A549 (cell line): ENCODE measurements at regions not wholly inside any gene's neighbourhood (a gene's known extent, or its start where the extent isn't known, plus 50 kb on each side); places are given as distances from the start of the nearest gene placed in this dataset.

Experiments
- CHD2 ChIP-seq: fragments of 150-350 bp; IDR thresholded peaks from 2 replicates; pipeline ENCODE4 v1.6.1; 2014; ENCODE audit warnings: low read length; ENCODE audit not compliant: partially characterized antibody
- NPAS2 ChIP-seq: fragments of 250-450 bp; sonication (Bioruptor Pico); IDR thresholded peaks from 2 replicates; pipeline ENCODE4 v1.8.0; 2022; ENCODE audit warnings: mild to moderate bottlenecking, moderate library complexity, borderline replicate concordance
- POLR2A ChIP-seq: IDR thresholded peaks from 2 replicates; pipeline ENCODE4 v1.6.1; 2012; ENCODE audit warnings: mild to moderate bottlenecking, low read length
- SMC3 ChIP-seq: fragments of >200 bp; sonication (Bioruptor Twin); formaldehyde crosslinking; IDR thresholded peaks from 3 replicates; pipeline ENCODE4 v1.6.1; 2018; ENCODE audit warnings: inconsistent platforms
- TFCP2L1 ChIP-seq: fragments of 250-450 bp; sonication (Bioruptor Pico); IDR thresholded peaks from 2 replicates; pipeline ENCODE4 v1.5.0; 2021; ENCODE audit warnings: mild to moderate bottlenecking
- TF ChIP-seq, protein P1 (sequence below): fragments of >200 bp; sonication (Bioruptor Twin); formaldehyde crosslinking; IDR thresholded peaks from 3 replicates; pipeline ENCODE4 v1.5.1; 2016
- TF ChIP-seq, protein P2 (sequence below): fragments of 450-650 bp; IDR thresholded peaks from 2 replicates; pipeline ENCODE4 v1.6.1; 2014; ENCODE audit warnings: antibody characterized with exemption
- TF ChIP-seq, protein P3 (sequence below): fragments of 250-450 bp; sonication (Bioruptor Pico); IDR thresholded peaks from 2 replicates; pipeline ENCODE4 v1.5.0; 2021; ENCODE audit warnings: mild to moderate bottlenecking, moderate library complexity, borderline replicate concordance
- TF ChIP-seq, protein P4 (sequence below): IDR thresholded peaks from 2 replicates; pipeline ENCODE4 v1.6.1; 2012
- TF ChIP-seq, protein P5 (sequence below): fragments of 150-350 bp; IDR thresholded peaks from 2 replicates; pipeline ENCODE4 v1.6.1; 2014; ENCODE audit warnings: low read depth, mild to moderate bottlenecking, low read length
- TF ChIP-seq, protein P6 (sequence below): fragments of >200 bp; sonication (Bioruptor Twin); formaldehyde crosslinking; IDR thresholded peaks from 3 replicates; pipeline ENCODE4 v1.6.1; 2016

DNA sequence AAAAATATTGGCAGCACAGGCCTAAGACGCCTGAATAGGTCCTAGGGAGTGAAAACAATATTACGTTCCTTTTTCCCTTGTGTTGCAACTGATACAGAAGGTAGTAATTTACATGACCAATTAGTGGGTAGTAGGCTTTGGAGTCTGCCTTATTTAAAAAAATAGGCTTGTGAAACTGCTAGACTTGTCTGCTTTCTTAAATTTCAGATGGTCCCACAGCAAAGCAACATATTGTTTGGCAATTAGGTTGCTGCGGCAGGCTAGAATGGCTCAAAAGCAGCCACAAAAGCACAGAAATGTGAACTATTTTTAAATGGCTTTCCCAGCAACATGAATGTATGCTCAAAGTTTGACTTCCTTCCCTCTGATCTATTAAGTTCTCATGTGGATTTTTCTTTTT lies 211.9 kb downstream of the TTC8 start:
- TF ChIP-seq, protein P1, sequence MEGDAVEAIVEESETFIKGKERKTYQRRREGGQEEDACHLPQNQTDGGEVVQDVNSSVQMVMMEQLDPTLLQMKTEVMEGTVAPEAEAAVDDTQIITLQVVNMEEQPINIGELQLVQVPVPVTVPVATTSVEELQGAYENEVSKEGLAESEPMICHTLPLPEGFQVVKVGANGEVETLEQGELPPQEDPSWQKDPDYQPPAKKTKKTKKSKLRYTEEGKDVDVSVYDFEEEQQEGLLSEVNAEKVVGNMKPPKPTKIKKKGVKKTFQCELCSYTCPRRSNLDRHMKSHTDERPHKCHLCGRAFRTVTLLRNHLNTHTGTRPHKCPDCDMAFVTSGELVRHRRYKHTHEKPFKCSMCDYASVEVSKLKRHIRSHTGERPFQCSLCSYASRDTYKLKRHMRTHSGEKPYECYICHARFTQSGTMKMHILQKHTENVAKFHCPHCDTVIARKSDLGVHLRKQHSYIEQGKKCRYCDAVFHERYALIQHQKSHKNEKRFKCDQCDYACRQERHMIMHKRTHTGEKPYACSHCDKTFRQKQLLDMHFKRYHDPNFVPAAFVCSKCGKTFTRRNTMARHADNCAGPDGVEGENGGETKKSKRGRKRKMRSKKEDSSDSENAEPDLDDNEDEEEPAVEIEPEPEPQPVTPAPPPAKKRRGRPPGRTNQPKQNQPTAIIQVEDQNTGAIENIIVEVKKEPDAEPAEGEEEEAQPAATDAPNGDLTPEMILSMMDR = no peak
- TF ChIP-seq, protein P2, sequence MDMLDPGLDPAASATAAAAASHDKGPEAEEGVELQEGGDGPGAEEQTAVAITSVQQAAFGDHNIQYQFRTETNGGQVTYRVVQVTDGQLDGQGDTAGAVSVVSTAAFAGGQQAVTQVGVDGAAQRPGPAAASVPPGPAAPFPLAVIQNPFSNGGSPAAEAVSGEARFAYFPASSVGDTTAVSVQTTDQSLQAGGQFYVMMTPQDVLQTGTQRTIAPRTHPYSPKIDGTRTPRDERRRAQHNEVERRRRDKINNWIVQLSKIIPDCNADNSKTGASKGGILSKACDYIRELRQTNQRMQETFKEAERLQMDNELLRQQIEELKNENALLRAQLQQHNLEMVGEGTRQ = no peak
- TF ChIP-seq, protein P3, sequence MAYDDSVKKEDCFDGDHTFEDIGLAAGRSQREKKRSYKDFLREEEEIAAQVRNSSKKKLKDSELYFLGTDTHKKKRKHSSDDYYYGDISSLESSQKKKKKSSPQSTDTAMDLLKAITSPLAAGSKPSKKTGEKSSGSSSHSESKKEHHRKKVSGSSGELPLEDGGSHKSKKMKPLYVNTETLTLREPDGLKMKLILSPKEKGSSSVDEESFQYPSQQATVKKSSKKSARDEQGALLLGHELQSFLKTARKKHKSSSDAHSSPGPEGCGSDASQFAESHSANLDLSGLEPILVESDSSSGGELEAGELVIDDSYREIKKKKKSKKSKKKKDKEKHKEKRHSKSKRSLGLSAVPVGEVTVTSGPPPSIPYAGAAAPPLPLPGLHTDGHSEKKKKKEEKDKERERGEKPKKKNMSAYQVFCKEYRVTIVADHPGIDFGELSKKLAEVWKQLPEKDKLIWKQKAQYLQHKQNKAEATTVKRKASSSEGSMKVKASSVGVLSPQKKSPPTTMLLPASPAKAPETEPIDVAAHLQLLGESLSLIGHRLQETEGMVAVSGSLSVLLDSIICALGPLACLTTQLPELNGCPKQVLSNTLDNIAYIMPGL = no peak
- no peak for TF ChIP-seq POLR2A
- no peak for TF ChIP-seq SMC3
- TF ChIP-seq, protein P4, sequence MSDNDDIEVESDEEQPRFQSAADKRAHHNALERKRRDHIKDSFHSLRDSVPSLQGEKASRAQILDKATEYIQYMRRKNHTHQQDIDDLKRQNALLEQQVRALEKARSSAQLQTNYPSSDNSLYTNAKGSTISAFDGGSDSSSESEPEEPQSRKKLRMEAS = no peak
- no peak for TF ChIP-seq NPAS2
- TF ChIP-seq, protein P5, sequence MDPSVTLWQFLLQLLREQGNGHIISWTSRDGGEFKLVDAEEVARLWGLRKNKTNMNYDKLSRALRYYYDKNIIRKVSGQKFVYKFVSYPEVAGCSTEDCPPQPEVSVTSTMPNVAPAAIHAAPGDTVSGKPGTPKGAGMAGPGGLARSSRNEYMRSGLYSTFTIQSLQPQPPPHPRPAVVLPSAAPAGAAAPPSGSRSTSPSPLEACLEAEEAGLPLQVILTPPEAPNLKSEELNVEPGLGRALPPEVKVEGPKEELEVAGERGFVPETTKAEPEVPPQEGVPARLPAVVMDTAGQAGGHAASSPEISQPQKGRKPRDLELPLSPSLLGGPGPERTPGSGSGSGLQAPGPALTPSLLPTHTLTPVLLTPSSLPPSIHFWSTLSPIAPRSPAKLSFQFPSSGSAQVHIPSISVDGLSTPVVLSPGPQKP = no peak
- TF ChIP-seq TFCP2L1 (CRISPR knock-in tag) = no peak
- no peak for TF ChIP-seq CHD2
- TF ChIP-seq, protein P6, sequence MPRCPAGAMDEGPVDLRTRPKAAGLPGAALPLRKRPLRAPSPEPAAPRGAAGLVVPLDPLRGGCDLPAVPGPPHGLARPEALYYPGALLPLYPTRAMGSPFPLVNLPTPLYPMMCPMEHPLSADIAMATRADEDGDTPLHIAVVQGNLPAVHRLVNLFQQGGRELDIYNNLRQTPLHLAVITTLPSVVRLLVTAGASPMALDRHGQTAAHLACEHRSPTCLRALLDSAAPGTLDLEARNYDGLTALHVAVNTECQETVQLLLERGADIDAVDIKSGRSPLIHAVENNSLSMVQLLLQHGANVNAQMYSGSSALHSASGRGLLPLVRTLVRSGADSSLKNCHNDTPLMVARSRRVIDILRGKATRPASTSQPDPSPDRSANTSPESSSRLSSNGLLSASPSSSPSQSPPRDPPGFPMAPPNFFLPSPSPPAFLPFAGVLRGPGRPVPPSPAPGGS = no peak
